ENCODE measurements at regions not wholly inside any gene's neighbourhood (a gene's known extent, or its start where the extent isn't known, plus 50 kb on each side); places are given as distances from the start of the nearest gene placed in this dataset.

- Mint-ChIP-seq H3K27me3 (ENCODE audit: low read depth in 3 of 3) (peaks cover 3 to 23% (median 23%) of the 10 kb centered on the region in 3 donors), H3K4me1 (peaks cover 3% of the 10 kb centered on the region), H3K4me3 (no peak overlapping the region), H3K27ac (peak overlapping the region in 1 of 7 donors; percentile 30), H3K36me3 (no peaks in the 10 kb centered on the region), H3K9me3 (peaks cover 0 to 2% (median 0%) of the 10 kb centered on the region in 7 donors)
- Histone ChIP-seq H3K27me3 (ENCODE audit: control insufficient read depth in 2 of 2, insufficient read depth in 2 of 2, low read length in 2 of 2) (peaks cover 3 to 10% of the 10 kb centered on the region in 2 donors), H3K4me1 (ENCODE audit: control insufficient read depth in 1 of 2, insufficient read depth in 2 of 2, low read length in 2 of 2) (peaks cover 0 to 3% of the 10 kb centered on the region in 2 donors), H2AFZ (ENCODE audit: insufficient read depth, low read depth, low read length, poor library complexity, severe bottlenecking) (no peak overlapping the region), H4K20me1 (ENCODE audit: insufficient read depth, low read length) (no peaks in the 10 kb centered on the region), H3K79me2 (ENCODE audit: insufficient read depth, low read length) (no peaks in the 10 kb centered on the region), H3K4me2 (replicated peaks; ENCODE audit: extremely low read depth, low read length, poor library complexity, severe bottlenecking) (no peak overlapping the region), H3K9ac (ENCODE audit: insufficient read depth, low read length, poor library complexity, severe bottlenecking) (no peak overlapping the region), H3K27ac (ENCODE audit: low read depth in 1 of 2, low read length in 2 of 2) (no peak overlapping the region), H3K4me3 (replicated peaks in 1 of 3; ENCODE audit: low read depth in 2 of 3, low read length in 3 of 3) (no peak overlapping the region), H3K9me3 (replicated peaks in 1 of 2; ENCODE audit: control insufficient read depth in 1 of 2, insufficient read depth in 1 of 2, low read length in 2 of 2) (no peaks in the 10 kb centered on the region), H3K36me3 (replicated peaks in 1 of 2; ENCODE audit: control insufficient read depth in 1 of 2, insufficient read depth in 2 of 2, low read length in 2 of 2) (no peaks in the 10 kb centered on the region)
- 85% methylated on average over 4 of the region's 13 CpGs for WGBS (ENCODE audit: insufficient coverage)
- TF ChIP-seq CTCF (IDR thresholded peaks at IDR 0.05), result no peak
- intact Hi-C loops (cut with micrococcal nuclease), result loop anchor here in 1 of 2 donors (10.0 kb wide), 1 partner anchor 89 kb away; no protein-coding TSS in a partner anchor
- DNase-seq, result no peak
Observed at GRCh38 chr2:234373481-234374149, 123.3 kb downstream of the ARL4C start.

GRCh38 chr2:234373060-234373459, 123.8 kb downstream of the ARL4C start:
- Mint-ChIP-seq H3K27me3 (ENCODE audit: low read depth in 3 of 3) (peaks cover 3 to 21% (median 19%) of the 10 kb centered on the region in 3 donors), H3K4me1 (peaks cover 9% of the 10 kb centered on the region), H3K27ac (peak overlapping the region in 1 of 7 donors; percentile 30), H3K4me3 (peak overlapping the region in 1 of 2 donors; percentile 17), H3K9me3 (peaks cover 0 to 2% (median 0%) of the 10 kb centered on the region in 7 donors), H3K36me3 (no peaks in the 10 kb centered on the region)
- Histone ChIP-seq H4K20me1 (ENCODE audit: insufficient read depth, low read length) (no peaks in the 10 kb centered on the region), H3K4me3 (replicated peaks in 1 of 3; ENCODE audit: low read depth in 2 of 3, low read length in 3 of 3) (no peak overlapping the region), H3K9me3 (replicated peaks in 1 of 2; ENCODE audit: control insufficient read depth in 1 of 2, insufficient read depth in 1 of 2, low read length in 2 of 2) (no peaks in the 10 kb centered on the region), H3K4me2 (replicated peaks; ENCODE audit: extremely low read depth, low read length, poor library complexity, severe bottlenecking) (no peak overlapping the region), H3K79me2 (ENCODE audit: insufficient read depth, low read length) (no peaks in the 10 kb centered on the region), H3K36me3 (replicated peaks in 1 of 2; ENCODE audit: control insufficient read depth in 1 of 2, insufficient read depth in 2 of 2, low read length in 2 of 2) (no peaks in the 10 kb centered on the region), H3K27me3 (ENCODE audit: control insufficient read depth in 2 of 2, insufficient read depth in 2 of 2, low read length in 2 of 2) (peaks cover 3 to 8% of the 10 kb centered on the region in 2 donors), H3K9ac (ENCODE audit: insufficient read depth, low read length, poor library complexity, severe bottlenecking) (no peak overlapping the region), H2AFZ (ENCODE audit: insufficient read depth, low read depth, low read length, poor library complexity, severe bottlenecking) (no peak overlapping the region), H3K4me1 (ENCODE audit: control insufficient read depth in 1 of 2, insufficient read depth in 2 of 2, low read length in 2 of 2) (peaks cover 0 to 6% of the 10 kb centered on the region in 2 donors), H3K27ac (ENCODE audit: low read depth in 1 of 2, low read length in 2 of 2) (no peak overlapping the region)
- WGBS (ENCODE audit: insufficient coverage), result 68% methylated on average over 3 of the region's 4 CpGs
- DNase-seq, result no peak
- no peak for TF ChIP-seq CTCF (IDR thresholded peaks at IDR 0.05)
- intact Hi-C loops (cut with micrococcal nuclease), result loop anchor here in 1 of 2 donors (10.0 kb wide), 1 partner anchor 88 kb away; no protein-coding TSS in a partner anchor
